IMR-90 (cell line): ENCODE measurements at regions not wholly inside any gene's neighbourhood (a gene's known extent, or its start where the extent isn't known, plus 50 kb on each side); places are given as distances from the start of the nearest gene placed in this dataset.

Source experiments
- ATAC-seq: fragments of 200-7000 bp; cut with Tn5 transposase; 2 replicates; pipeline ENCODE4 v1.9.1; 2020; ENCODE audit warnings: low read depth, mild to moderate bottlenecking, moderate library complexity
- BruUV-seq: library from RNA; stranded (reverse); fragments of 400-500 nt; replicated peaks from 2 replicates; lab custom pipeline; 2021; lab: Mats Ljungman, UMichigan
- CTCF ChIA-PET: fragments of 300-600 bp; formaldehyde crosslinking; extraction: SDS; loops from one replicate; lab custom pipeline; 2021; ENCODE audit warnings: antibody characterized with exemption; lab: Yijun Ruan, JAX
- POLR2A ChIA-PET: fragments of 300-600 bp; sonication (Branson Sonifier 250); formaldehyde crosslinking; loops from one replicate; lab custom pipeline; 2022; ENCODE audit warnings: antibody characterized with exemption; ENCODE audit not compliant: unreplicated experiment; lab: Charles Lee
- DNase-seq: peaks from one replicate; pipeline ENCODE4 v3.0.0; 2013
- H2AFZ ChIP-seq: replicated peaks from 2 replicates; pipeline ENCODE3; 2013; ENCODE audit warnings: low read length, mild to moderate bottlenecking; ENCODE audit not compliant: poor library complexity
- H2AK5ac ChIP-seq: 2 replicates; pipeline ENCODE4 v1.6.1; 2013; ENCODE audit warnings: low read depth, low read length, inconsistent platforms
- H2AK9ac ChIP-seq: replicated peaks from 2 replicates; pipeline ENCODE3; 2013; ENCODE audit warnings: mild to moderate bottlenecking, low read depth, low read length, moderate library complexity; ENCODE audit not compliant: poor library complexity
- H2BK120ac ChIP-seq: 2 replicates; pipeline ENCODE4 v1.6.1; 2013; ENCODE audit warnings: low read depth, low read length, inconsistent platforms
- H2BK15ac ChIP-seq: 3 replicates; pipeline ENCODE4 v1.6.1; 2013; ENCODE audit warnings: low read depth, low read length, inconsistent platforms
- H2BK20ac ChIP-seq: 2 replicates; pipeline ENCODE4 v1.6.1; 2013; ENCODE audit warnings: low read depth, mild to moderate bottlenecking, inconsistent platforms, low read length, moderate library complexity
- H2BK5ac ChIP-seq: 2 replicates; pipeline ENCODE4 v1.6.1; 2013; ENCODE audit warnings: mild to moderate bottlenecking, low read depth, low read length, inconsistent platforms; ENCODE audit not compliant: poor library complexity, severe bottlenecking
- H3K14ac ChIP-seq: replicated peaks from 2 replicates; pipeline ENCODE4 v1.6.1; 2013; ENCODE audit warnings: low read depth, low read length, inconsistent platforms
- H3K18ac ChIP-seq: 2 replicates; pipeline ENCODE4 v1.6.1; 2013; ENCODE audit warnings: low read depth, low read length, control low read depth
- H3K23ac ChIP-seq: 2 replicates; pipeline ENCODE4 v1.6.1; 2013; ENCODE audit warnings: low read depth, low read length, inconsistent platforms
- H3K27ac ChIP-seq: 2 replicates; pipeline ENCODE4 v1.5.1; 2013; ENCODE audit warnings: mild to moderate bottlenecking, control low read depth, low read length; ENCODE audit not compliant: insufficient read depth
- H3K27me3 ChIP-seq: 2 replicates; pipeline ENCODE4 v1.6.1; 2013; ENCODE audit warnings: low read length; ENCODE audit not compliant: control insufficient read depth, insufficient read depth
- H3K36me3 ChIP-seq: 2 replicates; pipeline ENCODE4 v1.6.1; 2013; ENCODE audit warnings: low read length, mixed read lengths; ENCODE audit not compliant: control insufficient read depth, insufficient read depth
- H3K4ac ChIP-seq: 2 replicates; pipeline ENCODE4 v1.6.1; 2013; ENCODE audit warnings: low read depth, low read length, inconsistent platforms
- H3K4me1 ChIP-seq: 2 replicates; pipeline ENCODE4 v1.6.1; 2013; ENCODE audit warnings: low read length, mixed read lengths; ENCODE audit not compliant: control insufficient read depth, insufficient read depth
- H3K4me2 ChIP-seq: 2 replicates; pipeline ENCODE4 v1.6.1; 2013; ENCODE audit warnings: low read depth, mild to moderate bottlenecking, control low read depth, low read length, moderate library complexity
- H3K4me3 ChIP-seq: 2 replicates; pipeline ENCODE4 v1.5.1; 2013; ENCODE audit warnings: low read depth, mild to moderate bottlenecking, control low read depth, low read length, moderate library complexity; ENCODE audit not compliant: insufficient read depth
- H3K56ac ChIP-seq: 2 replicates; pipeline ENCODE4 v1.6.1; 2013; ENCODE audit warnings: low read length, inconsistent platforms; ENCODE audit not compliant: insufficient read depth; ENCODE audit errors: extremely low read depth
- H3K79me1 ChIP-seq, 2 experiments: 2 replicates each; pipeline ENCODE4 v1.6.1; 2013; ENCODE audit warnings: low read length in 2 of 2, inconsistent platforms in 1 of 2, low read depth in 1 of 2
- H3K9ac ChIP-seq: 2 replicates; pipeline ENCODE4 v1.6.1; 2013; ENCODE audit warnings: low read depth, low read length, control low read depth
- H3K9me1 ChIP-seq: 2 replicates; pipeline ENCODE4 v1.6.1; 2013; ENCODE audit warnings: low read length, inconsistent platforms; ENCODE audit not compliant: insufficient read depth
- H3K9me3 ChIP-seq: 2 replicates; pipeline ENCODE4 v1.6.1; 2013; ENCODE audit warnings: low read length; ENCODE audit not compliant: control insufficient read depth, insufficient read depth
- H4K20me1 ChIP-seq: 2 replicates; pipeline ENCODE4 v1.6.1; 2013; ENCODE audit warnings: low read length, inconsistent platforms; ENCODE audit not compliant: insufficient read depth
- H4K5ac ChIP-seq: 2 replicates; pipeline ENCODE4 v1.6.1; 2013; ENCODE audit warnings: mild to moderate bottlenecking, low read depth, low read length, control low read depth
- H4K8ac ChIP-seq, 2 experiments: 2 replicates each; pipeline ENCODE4 v1.6.1; 2013; ENCODE audit warnings: low read depth in 2 of 2, low read length in 2 of 2, control low read depth in 1 of 2, inconsistent platforms in 1 of 2
- H4K91ac ChIP-seq: 2 replicates; pipeline ENCODE4 v1.6.1; 2013; ENCODE audit warnings: low read depth, low read length, inconsistent platforms; ENCODE audit not compliant: insufficient read depth
- MAZ ChIP-seq: IDR thresholded peaks from 2 replicates; pipeline ENCODE4 v1.6.1; 2012; ENCODE audit warnings: low read depth, mild to moderate bottlenecking, low read length, improper control_type of control experiment, moderate library complexity, borderline replicate concordance
- MXI1 ChIP-seq: IDR thresholded peaks from 2 replicates; pipeline ENCODE4 v1.6.1; 2012; ENCODE audit warnings: low read depth, mild to moderate bottlenecking, low read length, moderate library complexity, borderline replicate concordance
- SMC3 ChIP-seq: fragments of 150-350 bp; IDR thresholded peaks from 2 replicates; pipeline ENCODE4 v1.6.1; 2016; ENCODE audit warnings: low read depth, mild to moderate bottlenecking, antibody characterized with exemption, low read length, moderate library complexity
- WGBS, 2 experiments: methylation state at CpG; one replicate each; pipeline versions ENCODE4 v1.1.5 to v1.1.7; 2013; ENCODE audit warnings: missing lambda C conversion rate in 2 of 2; ENCODE audit not compliant: insufficient read length in 1 of 2; ENCODE audit errors: extremely low coverage in 2 of 2; 5-methylcytosine and 5-hydroxymethylcytosine counted together
- dilution Hi-C: fragments of 300-500 bp; cut with HindIII; formaldehyde crosslinking; loops from one replicate; pipeline ENCODE4 v1.14.3; 2018; ENCODE audit warnings: low sequenced_read_pairs; ENCODE audit not compliant: unreplicated experiment
- in situ Hi-C: fragments of 300-500 bp; cut with MboI; formaldehyde crosslinking; loops from 3 replicates; pipeline ENCODE4 v1.14.3; 2019; ENCODE audit warnings: low sequenced_read_pairs, inconsistent platforms, mixed read lengths
- intact Hi-C: fragments of 100-400 bp; cut with micrococcal nuclease; formaldehyde crosslinking; loops from 2 replicates; pipeline ENCODE4 v1.10.0; 2022
- TF ChIP-seq, protein P1 (sequence below): fragments of 150-350 bp; IDR thresholded peaks from 2 replicates; pipeline ENCODE4 v1.6.1; 2017; ENCODE audit warnings: mild to moderate bottlenecking, antibody characterized with exemption, low read length, low read depth

DNA sequence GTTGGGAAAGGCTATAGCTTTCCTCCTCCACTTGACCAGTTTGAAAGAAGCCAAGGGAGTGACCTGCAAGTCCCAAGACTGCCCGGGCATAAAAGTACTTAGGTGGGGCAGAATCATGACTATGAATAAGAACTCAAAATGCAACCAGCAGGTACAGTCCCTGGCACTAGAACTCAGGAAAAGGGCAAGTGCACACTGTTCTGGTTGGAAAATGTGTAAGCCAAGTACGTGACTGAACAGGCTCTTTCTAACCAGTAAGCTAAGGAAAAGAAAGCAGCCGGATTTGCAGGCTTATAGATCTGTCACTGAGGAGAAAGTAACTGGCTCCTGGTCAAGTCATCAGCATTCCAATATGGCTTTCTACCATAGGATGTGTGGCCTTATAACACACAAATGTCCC is 101.2 kb upstream of the SLC4A7 start:
- H3K27me3 ChIP-seq, result no peaks in the 10 kb centered on the region
- H3K56ac ChIP-seq, result no peak overlapping the region
- H3K14ac ChIP-seq, result no peak overlapping the region
- no TSS peak for BruUV-seq
- DNase-seq (no peak), ATAC-seq (no peak)
- CTCF ChIA-PET, result no interaction called here
- no peak overlapping the region for H3K4me3 ChIP-seq
- H3K9ac ChIP-seq, result no peak overlapping the region
- H2BK15ac ChIP-seq, result no peak overlapping the region; the same call in 2 of the 3 replicates
- H3K18ac ChIP-seq, result no peak overlapping the region
- no peaks in the 10 kb centered on the region for H4K20me1 ChIP-seq
- H3K4ac ChIP-seq, result no peak overlapping the region
- no peaks in the 10 kb centered on the region; the same call in 1 of the 2 replicates for H3K9me1 ChIP-seq
- in situ Hi-C loops (no loop called here), intact Hi-C loops (no loop called here), dilution Hi-C loops (no loop called here)
- no peaks in the 10 kb centered on the region for H3K9me3 ChIP-seq
- H2AFZ ChIP-seq, result no peak overlapping the region
- no peak overlapping the region for H3K23ac ChIP-seq
- no peak overlapping the region for H2BK5ac ChIP-seq
- H4K91ac ChIP-seq, result no peak overlapping the region
- no peak overlapping the region for H2AK9ac ChIP-seq
- H3K4me1 ChIP-seq, result peaks cover 7% of the 10 kb centered on the region
- H2BK120ac ChIP-seq, result no peak overlapping the region
- no peaks in the 10 kb centered on the region for H3K79me1 ChIP-seq
- 88% methylated on average over 1 of the region's 3 CpGs; no CpG with 5 or more reads in 1 of the 2 experiments for WGBS, 2 experiments
- TF ChIP-seq, protein P1, sequence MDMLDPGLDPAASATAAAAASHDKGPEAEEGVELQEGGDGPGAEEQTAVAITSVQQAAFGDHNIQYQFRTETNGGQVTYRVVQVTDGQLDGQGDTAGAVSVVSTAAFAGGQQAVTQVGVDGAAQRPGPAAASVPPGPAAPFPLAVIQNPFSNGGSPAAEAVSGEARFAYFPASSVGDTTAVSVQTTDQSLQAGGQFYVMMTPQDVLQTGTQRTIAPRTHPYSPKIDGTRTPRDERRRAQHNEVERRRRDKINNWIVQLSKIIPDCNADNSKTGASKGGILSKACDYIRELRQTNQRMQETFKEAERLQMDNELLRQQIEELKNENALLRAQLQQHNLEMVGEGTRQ, result no peak
- TF ChIP-seq MAZ (no peak), MXI1 (no peak), SMC3 (no peak)
- H2AK5ac ChIP-seq, result no peak overlapping the region
- POLR2A ChIA-PET, result no interaction called here
- no peak overlapping the region for H3K4me2 ChIP-seq
- H3K27ac ChIP-seq, result no peak overlapping the region
- no peak overlapping the region for H4K8ac ChIP-seq
- H2BK20ac ChIP-seq, result no peak overlapping the region
- H3K36me3 ChIP-seq, result no peaks in the 10 kb centered on the region
- H4K5ac ChIP-seq, result no peak overlapping the region
